Activated naive CD4-positive, alpha-beta T cell treated with anti-CD3 and anti-CD28 coated beads, Interleukin-2, amount 50 U/mL, for 72 hours (primary cell): ENCODE measurements at regions not wholly inside any gene's neighbourhood (a gene's known extent, or its start where the extent isn't known, plus 50 kb on each side); places are given as distances from the start of the nearest gene placed in this dataset.
"Not testable (repeated sequence)": the region's sequence is repeated elsewhere in the genome, so short reads cannot be mapped to it uniquely, and the experiment has no call there.

Experiments
- ATAC-seq, 2 donors: fragments of 150-1000 bp; cut with Tn5 transposase; 2 replicates each; pipeline ENCODE4 v1.10.0; 2021; ENCODE audit warnings: mild to moderate bottlenecking in 2 of 2, moderate library complexity in 2 of 2
- DNase-seq, 2 donors: peaks; one replicate each; pipeline ENCODE4 v3.0.0; 2021 to 2022; ENCODE audit warnings: low spot score in 2 of 2
- H3K27ac Mint-ChIP-seq, 2 donors: one replicate each; pipeline ENCODE4 v1.8.0; 2022; ENCODE audit warnings: mild to moderate bottlenecking in 2 of 2, mixed read lengths in 2 of 2
- H3K36me3 Mint-ChIP-seq, 2 donors: one replicate each; pipeline ENCODE4 v1.8.0; 2022; ENCODE audit warnings: mixed read lengths in 2 of 2
- H3K9me3 Mint-ChIP-seq, 2 donors: one replicate each; pipeline ENCODE4 v1.8.0; 2022; ENCODE audit warnings: mixed read lengths in 2 of 2

- ATAC-seq (no peak), DNase-seq (no peak)
- Mint-ChIP-seq H3K36me3 (peaks cover 0 to 5% of the 10 kb centered on the region in 2 donors), H3K9me3 (peaks cover 0 to 24% of the 10 kb centered on the region in 2 donors), H3K27ac (no peak overlapping the region)
Measured at GRCh38 chr6:14573267-14573666, 455.7 kb downstream of the CD83 start.

DNA sequence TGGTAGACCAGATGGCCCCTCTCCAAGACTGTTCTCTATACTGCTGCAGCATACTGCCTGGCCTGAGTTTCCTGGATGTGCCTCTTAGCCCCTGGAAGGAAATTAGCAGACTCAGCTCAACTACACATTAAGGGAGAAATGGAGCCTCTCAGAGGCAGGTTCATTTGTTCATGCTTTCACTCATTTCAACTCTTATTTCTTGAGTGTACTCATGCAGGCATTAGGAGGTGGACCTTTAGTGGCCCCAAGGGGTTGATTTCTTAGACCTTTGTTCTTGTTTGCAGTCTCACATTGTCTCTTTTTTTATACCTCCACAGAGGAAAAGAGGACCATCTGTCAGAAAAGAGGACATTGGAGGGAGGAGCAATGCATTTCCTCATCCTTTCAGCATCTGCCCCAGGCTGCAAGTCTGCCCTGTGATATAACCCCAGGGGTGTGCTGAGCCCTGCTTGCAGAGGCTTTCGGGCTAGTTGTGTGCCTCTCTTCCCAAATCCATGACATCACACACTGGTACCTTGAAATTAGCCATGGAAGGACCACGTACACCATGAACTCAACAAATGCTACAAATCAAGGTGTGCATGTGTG, 456.2 kb downstream of the CD83 start:
- peaks cover 0 to 24% of the 10 kb centered on the region in 2 donors for H3K9me3 Mint-ChIP-seq
- ATAC-seq (no peak), DNase-seq (no peak)
- H3K36me3 Mint-ChIP-seq: peaks cover 0 to 5% of the 10 kb centered on the region in 2 donors
- H3K27ac Mint-ChIP-seq: no peak overlapping the region

DNA sequence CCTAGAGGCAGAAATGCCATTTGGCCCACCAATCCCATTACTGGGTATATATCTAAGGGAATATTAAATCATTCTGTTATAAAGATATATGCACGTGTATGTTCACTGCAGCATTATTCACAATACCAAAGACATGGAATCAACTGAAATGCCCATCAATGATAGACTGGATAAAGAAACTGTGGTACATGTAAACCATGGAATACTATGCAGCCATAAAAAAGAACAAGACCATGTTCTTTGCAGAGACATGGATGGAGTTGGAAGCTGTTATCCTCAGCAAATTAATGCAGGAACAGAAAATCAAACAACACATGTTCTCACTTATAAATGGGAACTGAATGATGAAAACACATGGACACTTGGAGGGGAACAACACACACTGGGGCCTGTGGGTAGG, 458.4 kb downstream of the CD83 start:
- no peak overlapping the region for H3K27ac Mint-ChIP-seq
- DNase-seq: no peak
- peaks cover 0 to 19% of the 10 kb centered on the region in 2 donors for H3K9me3 Mint-ChIP-seq
- no peak for ATAC-seq
- H3K36me3 Mint-ChIP-seq: peaks cover 0 to 6% of the 10 kb centered on the region in 2 donors

DNA sequence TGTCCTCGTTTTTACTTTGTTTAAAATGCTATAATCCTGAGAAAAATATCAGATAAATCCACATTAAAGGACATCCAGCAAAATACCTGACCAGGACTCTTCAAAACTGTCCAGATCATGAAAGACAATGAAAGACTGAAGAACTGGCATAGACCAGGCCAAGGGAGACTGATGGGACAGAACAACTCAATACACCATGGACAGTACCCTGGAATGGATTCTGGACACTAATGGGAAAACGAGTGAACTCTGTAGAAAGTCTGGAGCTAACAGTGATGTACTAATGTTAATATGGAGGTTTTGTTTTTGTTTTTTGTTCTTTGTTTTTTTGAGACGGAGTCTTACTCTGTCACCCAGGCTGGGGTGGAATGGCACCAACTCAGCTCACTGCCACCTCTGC, 461.4 kb downstream of the CD83 start:
- ATAC-seq (no peak), DNase-seq (no peak)
- peaks cover 0 to 15% of the 10 kb centered on the region in 2 donors for H3K9me3 Mint-ChIP-seq
- peak overlapping the region in 1 of 2 donors; percentile 22 for H3K27ac Mint-ChIP-seq
- peaks cover 0 to 12% of the 10 kb centered on the region in 2 donors for H3K36me3 Mint-ChIP-seq

- H3K9me3 Mint-ChIP-seq: peaks cover 0 to 15% of the 10 kb centered on the region in 2 donors
- peaks cover 0 to 12% of the 10 kb centered on the region in 2 donors for H3K36me3 Mint-ChIP-seq
- ATAC-seq (no peak), DNase-seq (no peak)
- H3K27ac Mint-ChIP-seq: no peak overlapping the region
Measured at GRCh38 chr6:14582749-14583148, 465.2 kb downstream of the CD83 start.

- Mint-ChIP-seq H3K9me3 (peaks cover 0 to 15% of the 10 kb centered on the region in 2 donors), H3K27ac (no peak overlapping the region), H3K36me3 (peaks cover 0 to 12% of the 10 kb centered on the region in 2 donors)
- DNase-seq: no peak
- ATAC-seq: no peak
Measured at GRCh38 chr6:14583826-14584225, 466.3 kb downstream of the CD83 start.

GRCh38 chr6:14584450-14584849, 466.9 kb downstream of the CD83 start:
- H3K9me3 Mint-ChIP-seq: peaks cover 1 to 17% of the 10 kb centered on the region in 2 donors
- no peak for ATAC-seq
- H3K36me3 Mint-ChIP-seq: peaks cover 0 to 12% of the 10 kb centered on the region in 2 donors
- no peak for DNase-seq
- no peak overlapping the region for H3K27ac Mint-ChIP-seq

DNA sequence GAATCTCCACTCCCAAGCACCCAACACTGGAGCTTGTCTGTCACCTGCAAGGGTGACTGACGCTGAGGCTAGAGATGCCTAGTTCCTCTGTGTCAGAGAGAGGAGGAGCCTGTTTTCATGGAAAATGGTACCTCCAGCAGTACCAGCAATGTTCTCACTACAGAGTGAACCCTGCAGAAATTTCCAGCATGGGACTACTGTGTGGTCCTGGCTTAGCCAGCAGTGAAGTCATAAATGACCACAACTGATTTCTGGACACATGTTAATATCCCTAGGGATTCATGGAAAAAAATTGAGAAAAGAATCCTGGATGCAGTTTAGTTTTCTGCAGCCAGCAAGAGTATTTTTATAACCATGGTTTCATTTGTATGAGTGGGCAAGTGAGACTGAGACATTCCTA, 468.1 kb downstream of the CD83 start:
- ATAC-seq: no peak
- no peak overlapping the region for H3K27ac Mint-ChIP-seq
- H3K9me3 Mint-ChIP-seq: peaks cover 4 to 18% of the 10 kb centered on the region in 2 donors
- H3K36me3 Mint-ChIP-seq: peaks cover 0 to 9% of the 10 kb centered on the region in 2 donors
- no peak for DNase-seq

DNA sequence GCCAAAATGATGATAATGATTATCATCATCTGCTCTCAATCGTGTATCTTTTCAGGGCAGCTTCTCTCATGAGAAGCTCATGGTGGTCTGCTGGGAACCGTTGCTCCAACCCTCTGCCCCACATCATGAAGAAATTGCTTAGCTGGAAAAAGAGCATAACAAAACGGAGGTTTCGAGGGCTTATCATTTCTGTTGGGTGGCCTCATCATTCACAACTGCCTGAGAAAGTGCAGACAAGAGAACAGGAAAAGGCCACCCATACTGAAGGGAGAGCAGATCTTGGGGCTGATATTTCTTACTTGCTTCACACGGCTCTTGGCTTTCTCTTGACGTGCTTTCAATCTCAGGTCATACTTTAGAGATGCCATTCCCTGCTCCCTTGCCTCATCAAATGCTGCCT, 471.6 kb downstream of the CD83 start:
- no peak for DNase-seq
- Mint-ChIP-seq H3K27ac (no peak overlapping the region), H3K36me3 (no peaks in the 10 kb centered on the region), H3K9me3 (peaks cover 4 to 20% of the 10 kb centered on the region in 2 donors)
- ATAC-seq: no peak

- no peak overlapping the region for H3K27ac Mint-ChIP-seq
- no peak for DNase-seq
- peaks cover 0 to 2% of the 10 kb centered on the region in 2 donors for H3K36me3 Mint-ChIP-seq
- no peak for ATAC-seq
- H3K9me3 Mint-ChIP-seq: peaks cover 4 to 20% of the 10 kb centered on the region in 2 donors
Measured at GRCh38 chr6:14590586-14590985, 473.0 kb downstream of the CD83 start.

GRCh38 chr6:14591998-14592397, 474.4 kb downstream of the CD83 start:
- peaks cover 0 to 13% of the 10 kb centered on the region in 2 donors for H3K36me3 Mint-ChIP-seq
- peaks cover 4 to 20% of the 10 kb centered on the region in 2 donors for H3K9me3 Mint-ChIP-seq
- DNase-seq (no peak), ATAC-seq (no peak)
- H3K27ac Mint-ChIP-seq: no peak overlapping the region

DNA sequence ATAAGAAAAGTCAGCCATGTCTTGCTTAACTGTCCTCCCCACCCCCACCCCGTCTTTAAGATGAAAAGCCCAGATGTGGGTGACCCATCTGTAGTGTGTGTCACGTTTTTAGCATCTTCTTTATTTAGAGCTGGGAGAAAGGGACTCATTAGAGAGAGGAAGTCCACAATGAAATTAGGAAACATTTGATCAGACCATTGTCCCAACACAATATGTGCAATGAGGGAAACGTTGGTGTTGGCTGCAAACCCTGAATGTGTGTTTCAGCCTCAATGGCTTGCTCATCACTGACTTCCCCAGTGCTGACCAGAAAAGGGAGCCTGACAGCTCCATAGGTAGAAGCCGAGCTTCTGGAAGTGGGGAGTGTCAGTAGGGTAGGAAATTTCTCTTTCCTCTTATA, 475.7 kb downstream of the CD83 start:
- Mint-ChIP-seq H3K36me3 (peaks cover 0 to 13% of the 10 kb centered on the region in 2 donors), H3K9me3 (peaks cover 4 to 15% of the 10 kb centered on the region in 2 donors), H3K27ac (no peak overlapping the region)
- ATAC-seq (no peak), DNase-seq (no peak)

GRCh38 chr6:14595751-14596150, 478.2 kb downstream of the CD83 start:
- no peak for DNase-seq
- peaks cover 0 to 21% of the 10 kb centered on the region in 2 donors for H3K9me3 Mint-ChIP-seq
- H3K36me3 Mint-ChIP-seq: peaks cover 0 to 13% of the 10 kb centered on the region in 2 donors
- no peak for ATAC-seq
- no peak overlapping the region for H3K27ac Mint-ChIP-seq

DNA sequence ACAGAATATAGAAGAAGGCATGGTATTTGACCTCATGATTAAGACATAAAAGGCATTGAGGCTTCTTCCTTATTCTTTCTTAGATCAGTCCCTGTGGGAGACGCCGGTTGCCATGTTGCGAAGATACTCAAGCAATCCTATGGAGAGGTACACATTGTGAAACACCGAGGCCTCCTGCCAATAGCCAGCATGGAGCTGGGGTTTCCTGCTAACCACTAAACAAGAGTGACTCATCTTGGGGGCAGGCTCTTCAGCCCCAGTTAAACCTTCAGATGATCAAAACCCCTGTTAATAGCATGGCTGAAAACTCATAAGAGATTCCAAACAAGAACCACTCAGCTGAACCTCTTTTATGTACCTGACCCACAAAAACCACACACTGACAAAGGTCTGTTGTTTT, 478.8 kb downstream of the CD83 start:
- peak; percentile 58 to 74 for ATAC-seq
- Mint-ChIP-seq H3K9me3 (peaks cover 0 to 16% of the 10 kb centered on the region in 2 donors), H3K36me3 (peaks cover 0 to 13% of the 10 kb centered on the region in 2 donors), H3K27ac (no peak overlapping the region)
- DNase-seq: no peak

DNA sequence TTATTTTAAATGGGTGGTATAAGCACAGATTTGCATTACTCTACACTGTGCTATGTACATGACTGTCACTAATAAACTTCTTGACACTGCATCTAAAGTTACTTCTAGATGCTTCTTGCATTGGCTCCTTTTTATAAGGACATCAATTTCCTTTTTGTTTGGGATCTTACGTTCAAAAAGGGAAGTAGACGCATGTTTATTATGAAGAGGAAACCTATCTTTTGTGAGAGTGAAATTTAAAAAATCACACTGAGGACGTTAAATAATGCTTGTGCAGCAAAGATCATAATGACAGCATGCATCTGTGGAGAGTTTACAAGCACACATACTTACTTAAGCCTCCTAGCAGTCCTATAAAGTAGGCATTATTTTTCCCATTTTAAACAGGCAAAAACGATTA, 479.5 kb downstream of the CD83 start:
- ATAC-seq (no peak), DNase-seq (no peak)
- Mint-ChIP-seq H3K36me3 (peaks cover 0 to 13% of the 10 kb centered on the region in 2 donors), H3K9me3 (peaks cover 0 to 16% of the 10 kb centered on the region in 2 donors), H3K27ac (no peak overlapping the region)

DNA sequence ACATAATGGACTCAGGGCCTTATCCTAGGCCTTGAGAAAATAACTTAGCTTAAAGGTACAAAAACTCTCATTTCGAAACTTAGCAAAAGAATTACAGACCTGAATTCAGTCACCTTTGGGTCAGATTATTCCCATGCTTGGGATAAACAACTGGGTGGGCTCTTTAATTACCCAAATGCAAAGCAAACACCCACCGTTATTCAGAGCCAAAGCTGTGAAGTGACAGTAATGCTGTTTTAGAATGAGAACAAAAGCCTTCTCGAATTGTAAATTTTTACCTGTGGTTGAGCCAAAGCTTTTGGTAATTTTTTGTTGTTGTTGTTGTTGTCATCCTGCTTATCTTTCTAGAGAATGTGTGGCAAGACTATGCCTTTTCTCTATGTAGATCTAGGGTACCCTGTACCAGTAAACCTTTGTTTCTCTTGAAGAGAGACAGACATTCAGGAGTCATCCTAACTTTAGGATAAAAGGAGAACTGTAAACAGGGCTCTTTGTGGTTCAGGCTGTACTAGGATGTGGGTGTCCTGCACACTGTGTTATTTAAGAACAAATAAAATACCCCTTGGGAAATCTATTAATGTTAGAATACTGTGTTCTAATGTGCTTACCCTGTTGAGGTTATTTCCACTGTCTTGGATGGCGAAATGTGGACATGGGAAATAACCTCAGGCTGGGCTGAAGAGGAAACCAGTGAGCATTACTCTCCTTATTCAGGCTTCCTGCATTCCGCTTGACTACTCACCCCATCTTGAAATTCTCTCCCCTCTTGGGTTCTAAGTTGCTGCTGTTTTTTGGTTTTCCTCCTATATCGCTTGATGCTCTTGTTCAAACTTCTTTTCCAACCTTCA, 480.7 kb downstream of the CD83 start:
- peaks cover 0 to 13% of the 10 kb centered on the region in 2 donors for H3K36me3 Mint-ChIP-seq
- peaks cover 0 to 15% of the 10 kb centered on the region in 2 donors for H3K9me3 Mint-ChIP-seq
- ATAC-seq: no peak
- no peak overlapping the region for H3K27ac Mint-ChIP-seq
- no peak for DNase-seq

- H3K9me3 Mint-ChIP-seq: peaks cover 0 to 17% of the 10 kb centered on the region in 2 donors
- ATAC-seq, DNase-seq, H3K27ac Mint-ChIP-seq: not testable (repeated sequence)
- H3K36me3 Mint-ChIP-seq: peaks cover 0 to 13% of the 10 kb centered on the region in 2 donors
Measured at GRCh38 chr6:14600306-14600705, 482.7 kb downstream of the CD83 start.
